ENCODE measurements at regions not wholly inside any gene's neighbourhood (a gene's known extent, or its start where the extent isn't known, plus 50 kb on each side); places are given as distances from the start of the nearest gene placed in this dataset.

- TF ChIP-seq, protein P1, sequence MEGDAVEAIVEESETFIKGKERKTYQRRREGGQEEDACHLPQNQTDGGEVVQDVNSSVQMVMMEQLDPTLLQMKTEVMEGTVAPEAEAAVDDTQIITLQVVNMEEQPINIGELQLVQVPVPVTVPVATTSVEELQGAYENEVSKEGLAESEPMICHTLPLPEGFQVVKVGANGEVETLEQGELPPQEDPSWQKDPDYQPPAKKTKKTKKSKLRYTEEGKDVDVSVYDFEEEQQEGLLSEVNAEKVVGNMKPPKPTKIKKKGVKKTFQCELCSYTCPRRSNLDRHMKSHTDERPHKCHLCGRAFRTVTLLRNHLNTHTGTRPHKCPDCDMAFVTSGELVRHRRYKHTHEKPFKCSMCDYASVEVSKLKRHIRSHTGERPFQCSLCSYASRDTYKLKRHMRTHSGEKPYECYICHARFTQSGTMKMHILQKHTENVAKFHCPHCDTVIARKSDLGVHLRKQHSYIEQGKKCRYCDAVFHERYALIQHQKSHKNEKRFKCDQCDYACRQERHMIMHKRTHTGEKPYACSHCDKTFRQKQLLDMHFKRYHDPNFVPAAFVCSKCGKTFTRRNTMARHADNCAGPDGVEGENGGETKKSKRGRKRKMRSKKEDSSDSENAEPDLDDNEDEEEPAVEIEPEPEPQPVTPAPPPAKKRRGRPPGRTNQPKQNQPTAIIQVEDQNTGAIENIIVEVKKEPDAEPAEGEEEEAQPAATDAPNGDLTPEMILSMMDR (IDR thresholded peaks at IDR 0.05), result no peak
- no peak for TF ChIP-seq POLR2A (IDR thresholded peaks at IDR 0.05)
Observed at GRCh38 chr3:177681852-177682251, 484.6 kb upstream of the TBL1XR1 start.

Measured in heart left ventricle (tissue), 13 donors.